ENCODE measurements at regions not wholly inside any gene's neighbourhood (a gene's known extent, or its start where the extent isn't known, plus 50 kb on each side); places are given as distances from the start of the nearest gene placed in this dataset.

DNA sequence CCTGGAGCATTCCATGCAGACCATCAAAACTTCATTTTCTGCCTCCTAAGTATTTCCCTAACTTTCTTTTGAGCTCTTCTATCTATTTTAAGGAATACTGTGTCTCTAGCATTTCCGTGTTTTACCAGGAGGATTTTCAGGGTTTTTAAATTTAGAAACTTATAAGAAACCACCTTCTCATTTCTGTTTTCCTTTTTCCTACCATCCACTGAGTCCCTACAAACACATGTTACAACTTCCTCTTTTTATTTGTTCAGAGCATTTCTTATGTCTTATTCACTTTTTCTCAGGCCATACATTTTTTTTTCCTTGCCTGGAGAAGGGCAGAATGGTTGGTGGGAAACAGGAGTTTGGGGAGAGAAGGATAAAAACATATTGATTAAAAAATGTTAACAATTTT, 130.0 kb upstream of the BMP5 start:
- H3K27me3 ChIP-seq (ENCODE audit: insufficient read depth, low read depth) = no peaks in the 10 kb centered on the region
- no peaks in the 10 kb centered on the region for H3K36me3 ChIP-seq (ENCODE audit: low read depth)
- H3K79me2 ChIP-seq (ENCODE audit: low read depth) = no peaks in the 10 kb centered on the region
- BruUV-seq (replicated peaks) = no TSS peak
- H3K4me1 ChIP-seq (replicated peaks; ENCODE audit: insufficient read depth) = no peaks in the 10 kb centered on the region
- no peak for DNase-seq
- no peaks in the 10 kb centered on the region for H3F3A ChIP-seq (ENCODE audit: insufficient read depth, low read depth)
- H2AFZ ChIP-seq = no peak overlapping the region
- no peaks in the 10 kb centered on the region for H3K9me3 ChIP-seq (ENCODE audit: insufficient read depth, low read depth)
- no peak overlapping the region for H3K4me2 ChIP-seq
- CTCF ChIA-PET = no interaction called here
- no peaks in the 10 kb centered on the region for H3K9me2 ChIP-seq (ENCODE audit: insufficient read depth)
- POLR2A ChIA-PET (ENCODE audit: unreplicated experiment) = no interaction called here
- no peak for TF ChIP-seq EZH2 (IDR thresholded peaks at IDR 0.05; ENCODE audit: low read depth)
- TF ChIP-seq, protein P1, sequence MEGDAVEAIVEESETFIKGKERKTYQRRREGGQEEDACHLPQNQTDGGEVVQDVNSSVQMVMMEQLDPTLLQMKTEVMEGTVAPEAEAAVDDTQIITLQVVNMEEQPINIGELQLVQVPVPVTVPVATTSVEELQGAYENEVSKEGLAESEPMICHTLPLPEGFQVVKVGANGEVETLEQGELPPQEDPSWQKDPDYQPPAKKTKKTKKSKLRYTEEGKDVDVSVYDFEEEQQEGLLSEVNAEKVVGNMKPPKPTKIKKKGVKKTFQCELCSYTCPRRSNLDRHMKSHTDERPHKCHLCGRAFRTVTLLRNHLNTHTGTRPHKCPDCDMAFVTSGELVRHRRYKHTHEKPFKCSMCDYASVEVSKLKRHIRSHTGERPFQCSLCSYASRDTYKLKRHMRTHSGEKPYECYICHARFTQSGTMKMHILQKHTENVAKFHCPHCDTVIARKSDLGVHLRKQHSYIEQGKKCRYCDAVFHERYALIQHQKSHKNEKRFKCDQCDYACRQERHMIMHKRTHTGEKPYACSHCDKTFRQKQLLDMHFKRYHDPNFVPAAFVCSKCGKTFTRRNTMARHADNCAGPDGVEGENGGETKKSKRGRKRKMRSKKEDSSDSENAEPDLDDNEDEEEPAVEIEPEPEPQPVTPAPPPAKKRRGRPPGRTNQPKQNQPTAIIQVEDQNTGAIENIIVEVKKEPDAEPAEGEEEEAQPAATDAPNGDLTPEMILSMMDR (conservative IDR thresholded peaks at IDR 0.05) = no peak
- intact Hi-C loops (cut with micrococcal nuclease; ENCODE audit: unreplicated experiment) = no loop called here
- no peak overlapping the region for H3K27ac ChIP-seq
- no peak overlapping the region for H3K4me3 ChIP-seq
- no peaks in the 10 kb centered on the region for H4K20me1 ChIP-seq (ENCODE audit: insufficient read depth)

DNA sequence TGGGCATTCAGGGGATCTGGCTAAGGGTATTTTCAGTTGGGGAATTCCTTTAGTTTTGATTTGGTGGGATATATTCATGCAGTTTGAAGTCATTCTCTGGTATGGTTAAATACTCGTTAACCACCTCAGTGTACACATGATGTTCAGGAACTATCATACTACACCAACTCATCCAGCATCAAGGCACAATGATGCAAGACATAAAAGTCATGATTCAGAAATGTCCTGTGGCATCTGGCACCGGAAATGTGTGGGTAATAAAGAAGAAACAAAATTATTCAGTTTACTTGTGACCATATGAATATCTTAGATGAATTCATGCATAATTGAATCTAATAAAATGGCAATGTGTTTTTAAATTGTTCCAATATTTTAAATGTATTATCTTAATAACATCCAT, 129.0 kb upstream of the BMP5 start:
- H3K4me3 ChIP-seq = no peak overlapping the region
- no peaks in the 10 kb centered on the region for H3K9me2 ChIP-seq (ENCODE audit: insufficient read depth)
- H2AFZ ChIP-seq = no peak overlapping the region
- no peaks in the 10 kb centered on the region for H3F3A ChIP-seq (ENCODE audit: insufficient read depth, low read depth)
- H3K9me3 ChIP-seq (ENCODE audit: insufficient read depth, low read depth) = no peaks in the 10 kb centered on the region
- no peaks in the 10 kb centered on the region for H3K36me3 ChIP-seq (ENCODE audit: low read depth)
- ChIA-PET POLR2A (ENCODE audit: unreplicated experiment) (no interaction called here), CTCF (no interaction called here)
- TF ChIP-seq EZH2 (IDR thresholded peaks at IDR 0.05; ENCODE audit: low read depth) = no peak
- TF ChIP-seq, protein P1 (conservative IDR thresholded peaks at IDR 0.05) = no peak
- H4K20me1 ChIP-seq (ENCODE audit: insufficient read depth) = no peaks in the 10 kb centered on the region
- H3K27me3 ChIP-seq (ENCODE audit: insufficient read depth, low read depth) = no peaks in the 10 kb centered on the region
- no peak overlapping the region for H3K27ac ChIP-seq
- no peak overlapping the region for H3K4me2 ChIP-seq
- intact Hi-C loops (cut with micrococcal nuclease; ENCODE audit: unreplicated experiment) = no loop called here
- no peak for DNase-seq
- H3K4me1 ChIP-seq (replicated peaks; ENCODE audit: insufficient read depth) = no peaks in the 10 kb centered on the region
- no peaks in the 10 kb centered on the region for H3K79me2 ChIP-seq (ENCODE audit: low read depth)
- no TSS peak for BruUV-seq (replicated peaks)

DNA sequence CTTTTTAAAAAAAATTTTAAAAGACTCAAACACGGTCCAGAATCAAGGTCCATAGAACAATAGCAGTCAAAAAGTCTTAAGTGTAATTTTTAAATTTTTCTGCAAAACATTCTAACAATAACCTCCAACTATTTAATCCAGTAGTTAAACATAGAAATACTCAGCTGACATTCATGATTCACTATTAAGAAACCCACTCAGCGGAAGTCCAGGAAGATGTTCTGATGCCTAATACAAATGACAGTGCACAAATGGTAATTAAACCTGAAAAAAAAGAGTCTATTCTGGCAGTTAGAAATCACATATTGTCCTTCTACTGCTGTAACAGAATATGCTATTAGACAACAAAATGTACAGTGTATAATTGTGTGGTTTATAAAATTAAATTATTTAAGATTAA, 128.2 kb upstream of the BMP5 start:
- no peaks in the 10 kb centered on the region for H3K9me3 ChIP-seq (ENCODE audit: insufficient read depth, low read depth)
- no TSS peak for BruUV-seq (replicated peaks)
- intact Hi-C loops (cut with micrococcal nuclease; ENCODE audit: unreplicated experiment) = no loop called here
- no peak for DNase-seq
- H3F3A ChIP-seq (ENCODE audit: insufficient read depth, low read depth) = no peaks in the 10 kb centered on the region
- H3K27me3 ChIP-seq (ENCODE audit: insufficient read depth, low read depth) = no peaks in the 10 kb centered on the region
- H3K4me3 ChIP-seq = no peak overlapping the region
- CTCF ChIA-PET = no interaction called here
- no peaks in the 10 kb centered on the region for H3K79me2 ChIP-seq (ENCODE audit: low read depth)
- H3K36me3 ChIP-seq (ENCODE audit: low read depth) = no peaks in the 10 kb centered on the region
- no peaks in the 10 kb centered on the region for H3K4me1 ChIP-seq (replicated peaks; ENCODE audit: insufficient read depth)
- H2AFZ ChIP-seq = no peak overlapping the region
- POLR2A ChIA-PET (ENCODE audit: unreplicated experiment) = no interaction called here
- no peaks in the 10 kb centered on the region for H4K20me1 ChIP-seq (ENCODE audit: insufficient read depth)
- no peak for TF ChIP-seq EZH2 (IDR thresholded peaks at IDR 0.05; ENCODE audit: low read depth)
- TF ChIP-seq, protein P1 (conservative IDR thresholded peaks at IDR 0.05) = no peak
- no peak overlapping the region for H3K27ac ChIP-seq
- H3K9me2 ChIP-seq (ENCODE audit: insufficient read depth) = no peaks in the 10 kb centered on the region
- H3K4me2 ChIP-seq = no peak overlapping the region
